ENCODE measurements at regions not wholly inside any gene's neighbourhood (a gene's known extent, or its start where the extent isn't known, plus 50 kb on each side); places are given as distances from the start of the nearest gene placed in this dataset.

GRCh38 chr10:65811931-65812525, 1113.8 kb upstream of the LRRTM3 start:
- H3K9me3 Mint-ChIP-seq (ENCODE audit: unreplicated experiment) = no peaks in the 10 kb centered on the region
- no peaks in the 10 kb centered on the region for H3K36me3 Mint-ChIP-seq (ENCODE audit: insufficient read depth, unreplicated experiment)
- no peak overlapping the region for H3K4me3 Mint-ChIP-seq (ENCODE audit: unreplicated experiment)
- H3K27ac Mint-ChIP-seq (ENCODE audit: low read depth, unreplicated experiment) = no peak overlapping the region
- intact Hi-C loops (cut with micrococcal nuclease) = no loop called here
- CTCF ChIA-PET = no interaction called here
- DNase-seq (ENCODE audit: unreplicated experiment) = no peak
- H3K27me3 Mint-ChIP-seq (ENCODE audit: insufficient read depth, unreplicated experiment) = no peaks in the 10 kb centered on the region
- TF ChIP-seq CTCF (IDR thresholded peaks at IDR 0.05; ENCODE audit: unreplicated experiment) = no peak
- no peaks in the 10 kb centered on the region for H3K4me1 Mint-ChIP-seq (ENCODE audit: insufficient read depth, unreplicated experiment)
- no TSS peak for BruUV-seq (replicated peaks)
- POLR2A ChIA-PET = no interaction called here

GRCh38 chr10:65816536-65816935, 1109.3 kb upstream of the LRRTM3 start:
- BruUV-seq (replicated peaks) = no TSS peak
- Mint-ChIP-seq H3K27me3 (ENCODE audit: insufficient read depth, unreplicated experiment) (no peaks in the 10 kb centered on the region), H3K27ac (ENCODE audit: low read depth, unreplicated experiment) (no peak overlapping the region), H3K36me3 (ENCODE audit: insufficient read depth, unreplicated experiment) (no peaks in the 10 kb centered on the region), H3K4me3 (ENCODE audit: unreplicated experiment) (no peak overlapping the region), H3K9me3 (ENCODE audit: unreplicated experiment) (no peaks in the 10 kb centered on the region), H3K4me1 (ENCODE audit: insufficient read depth, unreplicated experiment) (no peaks in the 10 kb centered on the region)
- DNase-seq (ENCODE audit: unreplicated experiment) = no peak
- intact Hi-C loops (cut with micrococcal nuclease) = no loop called here
- no peak for TF ChIP-seq CTCF (IDR thresholded peaks at IDR 0.05; ENCODE audit: unreplicated experiment)
- ChIA-PET CTCF (no interaction called here), POLR2A (no interaction called here)

- no TSS peak for BruUV-seq (replicated peaks)
- POLR2A ChIA-PET = interaction anchor here (0.6 kb wide), 1 partner anchor 10 kb away, joined by 3 read pairs; no protein-coding TSS in a partner anchor
- intact Hi-C loops (cut with micrococcal nuclease) = no loop called here
- H3K4me1 Mint-ChIP-seq (ENCODE audit: insufficient read depth, unreplicated experiment) = no peaks in the 10 kb centered on the region
- no peak for TF ChIP-seq CTCF (IDR thresholded peaks at IDR 0.05; ENCODE audit: unreplicated experiment)
- H3K4me3 Mint-ChIP-seq (ENCODE audit: unreplicated experiment) = no peak overlapping the region
- H3K36me3 Mint-ChIP-seq (ENCODE audit: insufficient read depth, unreplicated experiment) = no peaks in the 10 kb centered on the region
- no peaks in the 10 kb centered on the region for H3K27me3 Mint-ChIP-seq (ENCODE audit: insufficient read depth, unreplicated experiment)
- H3K9me3 Mint-ChIP-seq (ENCODE audit: unreplicated experiment) = no peaks in the 10 kb centered on the region
- CTCF ChIA-PET = no interaction called here
- no peak overlapping the region for H3K27ac Mint-ChIP-seq (ENCODE audit: low read depth, unreplicated experiment)
- no peak for DNase-seq (ENCODE audit: unreplicated experiment)
Observed at GRCh38 chr10:65818990-65819389, 1106.8 kb upstream of the LRRTM3 start.

GRCh38 chr10:65827359-65827758, 1098.5 kb upstream of the LRRTM3 start:
- intact Hi-C loops (cut with micrococcal nuclease) = no loop called here
- POLR2A ChIA-PET = no interaction called here
- Mint-ChIP-seq H3K9me3 (ENCODE audit: unreplicated experiment) (peaks cover 7% of the 10 kb centered on the region), H3K27ac (ENCODE audit: low read depth, unreplicated experiment) (no peak overlapping the region), H3K4me1 (ENCODE audit: insufficient read depth, unreplicated experiment) (no peaks in the 10 kb centered on the region), H3K36me3 (ENCODE audit: insufficient read depth, unreplicated experiment) (peaks cover 6% of the 10 kb centered on the region), H3K4me3 (ENCODE audit: unreplicated experiment) (no peak overlapping the region), H3K27me3 (ENCODE audit: insufficient read depth, unreplicated experiment) (no peaks in the 10 kb centered on the region)
- TF ChIP-seq CTCF (IDR thresholded peaks at IDR 0.05; ENCODE audit: unreplicated experiment) = no peak
- CTCF ChIA-PET = no interaction called here
- BruUV-seq (replicated peaks) = no TSS peak
- no peak for DNase-seq (ENCODE audit: unreplicated experiment)

Data from MCF 10A (cell line).